Left renal cortex interstitium (tissue), 4 donors: ENCODE measurements at regions not wholly inside any gene's neighbourhood (a gene's known extent, or its start where the extent isn't known, plus 50 kb on each side); places are given as distances from the start of the nearest gene placed in this dataset.
A peak's percentile ranks its signal among the peaks of the same experiment; 100 is the strongest.
"Not testable (repeated sequence)": the region's sequence is repeated elsewhere in the genome, so short reads cannot be mapped to it uniquely, and the experiment has no call there.

Experiments
- DNase-seq, 4 donors: peaks; one replicate each; pipeline ENCODE4 v3.0.0-alpha.2; 2013; ENCODE audit warnings: low read depth in 4 of 4, low spot score in 2 of 4, missing footprints in 1 of 4

DNA sequence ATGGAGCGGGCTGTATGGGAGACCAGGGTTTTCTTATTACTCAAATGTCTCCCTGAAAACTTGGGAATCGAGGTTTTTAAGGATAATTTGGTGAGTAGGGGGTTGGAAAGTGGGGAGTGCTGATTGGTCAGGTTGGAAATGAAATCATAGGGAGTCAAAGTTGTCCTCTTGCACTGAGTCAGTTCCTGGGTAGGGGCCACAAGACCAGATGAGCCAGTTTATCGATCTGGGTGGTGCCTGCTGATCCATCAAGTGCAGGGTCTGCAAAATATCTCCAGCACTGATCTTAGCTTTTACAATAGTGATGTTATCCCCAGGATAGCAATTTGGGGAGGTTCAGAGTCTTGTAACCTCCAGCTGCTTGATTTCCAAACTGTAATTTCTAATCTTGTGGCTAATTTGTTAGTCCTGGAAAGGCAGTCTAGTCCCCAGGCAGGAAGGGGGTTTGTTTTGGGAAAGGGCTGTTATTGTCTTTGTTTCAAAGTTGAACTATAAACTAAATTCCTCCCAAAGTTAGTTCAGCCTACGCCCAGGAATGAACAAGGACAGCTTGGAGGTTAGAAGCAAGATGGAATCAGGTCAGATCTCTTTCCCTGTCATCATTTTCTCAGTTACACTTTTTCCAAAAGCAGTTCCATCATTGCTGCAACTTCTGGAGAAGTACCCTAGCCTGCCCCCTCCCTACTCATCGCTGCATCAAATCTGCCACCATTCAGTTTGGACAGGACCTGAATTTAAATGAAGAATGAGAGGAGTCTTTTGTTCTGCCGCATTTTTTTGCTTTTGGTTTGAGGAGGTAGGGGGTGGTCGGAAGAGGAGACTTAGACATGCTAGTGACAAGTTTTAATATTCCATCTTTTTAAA is 236.4 kb upstream of the GALNT17 start:
- not testable (repeated sequence) for DNase-seq

DNA sequence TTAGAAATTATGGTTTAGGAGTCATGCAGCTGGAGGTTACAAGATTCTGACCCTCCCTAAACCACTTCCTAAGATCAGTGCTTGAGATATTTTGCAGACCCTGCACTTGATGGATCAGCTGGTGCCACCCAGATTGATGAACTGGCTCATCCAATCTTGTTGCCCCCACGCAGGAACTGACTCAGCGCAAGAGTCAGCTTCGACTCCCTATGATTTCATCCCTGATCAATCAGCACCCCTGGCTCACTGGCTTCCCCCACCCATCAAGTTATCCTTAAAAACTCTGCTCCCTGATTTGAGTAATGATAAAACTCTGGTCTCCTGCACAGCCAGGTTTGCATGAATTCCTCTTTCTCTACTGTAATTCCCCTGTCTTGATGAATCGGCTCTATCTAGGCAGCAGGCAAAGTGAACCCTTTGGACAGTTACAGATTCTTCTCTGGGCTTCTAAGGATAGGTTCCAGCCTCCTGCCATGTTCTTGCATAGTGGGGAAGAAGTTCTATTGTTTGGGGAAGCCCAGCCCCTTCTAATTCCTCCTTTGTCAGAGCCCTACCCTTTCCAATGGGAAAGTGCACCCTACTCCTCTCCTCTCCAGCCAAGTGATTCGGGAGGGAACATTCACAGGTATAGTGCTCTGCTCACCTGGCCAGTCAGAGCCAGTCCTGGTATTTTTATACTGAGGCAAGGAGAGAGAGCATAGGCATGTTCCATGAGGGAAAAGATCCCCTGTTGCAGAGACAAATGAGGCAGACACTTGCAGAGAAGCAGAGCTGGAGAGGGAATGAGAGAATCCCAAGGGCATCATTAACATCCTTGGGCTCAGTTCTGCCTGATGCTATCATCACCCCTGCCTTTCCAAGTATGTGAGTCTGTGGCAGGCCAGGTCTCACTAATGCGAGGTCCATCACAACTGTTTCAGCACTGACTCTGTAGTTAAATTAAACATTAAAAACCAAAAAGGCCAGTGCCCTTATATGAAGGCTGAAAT is 224.4 kb upstream of the GALNT17 start:
- DNase-seq, result no peak

DNA sequence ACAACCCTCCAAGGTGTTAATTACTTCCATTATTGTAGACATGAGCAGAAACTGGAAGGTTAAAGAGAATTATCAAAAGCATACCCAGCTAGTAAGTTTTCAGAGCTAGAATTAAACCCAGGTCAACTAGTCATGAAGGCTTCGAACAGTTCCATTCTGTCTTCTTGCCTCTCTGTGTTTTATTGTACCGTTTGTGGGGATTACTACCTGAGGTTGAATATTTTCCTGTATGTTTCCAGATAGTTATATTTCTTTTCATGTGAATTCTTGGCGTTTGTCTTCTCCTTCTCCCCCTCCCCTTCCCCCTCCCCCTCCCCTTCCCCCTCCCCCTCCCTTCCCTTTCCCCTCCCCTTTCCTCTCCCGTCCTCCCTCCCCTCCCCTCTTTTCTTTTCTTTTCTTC is 218.0 kb upstream of the GALNT17 start:
- no peak for DNase-seq

DNA sequence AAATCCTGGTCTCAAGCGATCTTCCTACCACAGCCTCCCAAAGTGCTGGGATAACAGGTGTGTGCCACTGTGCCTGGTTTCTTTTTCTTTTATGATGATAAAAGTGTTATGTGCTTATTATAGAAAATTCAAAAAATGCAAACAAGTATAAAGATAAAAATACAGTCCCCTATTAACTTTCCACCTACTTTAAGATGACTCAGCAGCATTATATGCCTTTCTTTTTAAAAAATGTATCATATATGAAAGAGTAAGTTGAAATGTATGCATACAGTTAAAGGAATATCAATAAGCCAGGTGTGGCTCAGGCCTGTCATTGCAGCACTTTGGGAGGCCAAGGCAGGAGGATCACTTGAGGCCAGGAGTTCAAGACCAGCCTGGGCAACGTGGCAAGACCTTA is 216.9 kb upstream of the GALNT17 start:
- no peak for DNase-seq

DNA sequence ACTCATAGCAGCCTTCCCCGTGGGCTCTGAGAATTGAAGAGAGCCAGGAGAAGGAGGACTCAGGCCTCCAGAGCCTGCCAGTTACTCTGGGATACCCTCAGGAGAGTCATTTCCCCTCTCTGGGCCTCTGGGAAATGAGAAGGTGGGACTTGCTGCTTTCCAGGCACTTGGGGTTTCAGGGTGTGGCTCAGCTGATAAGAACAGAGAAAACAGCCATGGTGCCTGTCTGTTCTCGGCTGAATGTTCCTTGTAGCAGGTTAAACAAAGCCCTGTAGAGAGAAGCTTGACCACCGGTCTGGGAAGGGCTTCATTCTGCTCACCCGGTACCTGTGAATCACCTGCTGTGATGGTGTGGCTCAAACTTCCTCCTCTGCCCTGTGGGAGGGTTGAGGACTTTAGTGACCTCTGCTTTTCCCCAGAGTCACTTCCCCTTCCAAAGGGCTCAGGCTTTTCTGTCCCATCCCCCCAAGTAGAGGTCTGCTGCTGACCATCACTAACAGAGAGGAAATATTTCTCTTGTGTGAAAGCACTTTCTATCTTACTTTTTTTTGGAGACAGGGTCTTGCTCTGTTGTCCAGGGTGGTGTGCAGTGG is 212.4 kb upstream of the GALNT17 start:
- no peak for DNase-seq

DNA sequence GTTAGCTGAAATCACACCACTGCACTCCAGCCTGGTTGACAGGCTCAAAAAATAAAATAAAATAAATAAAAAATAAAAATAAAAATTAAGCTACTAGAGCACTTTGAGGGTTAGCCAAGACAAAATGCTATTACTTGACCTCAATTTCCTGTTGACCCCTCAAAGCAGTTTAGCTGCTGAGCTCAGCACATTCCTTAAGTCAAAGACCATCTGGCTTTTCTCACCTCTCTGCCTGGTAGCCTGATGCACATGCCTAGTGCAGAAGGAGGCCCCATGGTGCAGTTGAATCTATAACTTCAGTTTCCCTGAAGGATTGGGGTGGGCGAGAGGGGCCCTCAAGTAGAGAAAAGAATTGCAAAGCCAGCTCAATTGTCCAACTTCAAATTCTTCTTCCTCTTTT is 211.1 kb upstream of the GALNT17 start:
- peak; percentile 23 to 68 (median 52) for DNase-seq

DNA sequence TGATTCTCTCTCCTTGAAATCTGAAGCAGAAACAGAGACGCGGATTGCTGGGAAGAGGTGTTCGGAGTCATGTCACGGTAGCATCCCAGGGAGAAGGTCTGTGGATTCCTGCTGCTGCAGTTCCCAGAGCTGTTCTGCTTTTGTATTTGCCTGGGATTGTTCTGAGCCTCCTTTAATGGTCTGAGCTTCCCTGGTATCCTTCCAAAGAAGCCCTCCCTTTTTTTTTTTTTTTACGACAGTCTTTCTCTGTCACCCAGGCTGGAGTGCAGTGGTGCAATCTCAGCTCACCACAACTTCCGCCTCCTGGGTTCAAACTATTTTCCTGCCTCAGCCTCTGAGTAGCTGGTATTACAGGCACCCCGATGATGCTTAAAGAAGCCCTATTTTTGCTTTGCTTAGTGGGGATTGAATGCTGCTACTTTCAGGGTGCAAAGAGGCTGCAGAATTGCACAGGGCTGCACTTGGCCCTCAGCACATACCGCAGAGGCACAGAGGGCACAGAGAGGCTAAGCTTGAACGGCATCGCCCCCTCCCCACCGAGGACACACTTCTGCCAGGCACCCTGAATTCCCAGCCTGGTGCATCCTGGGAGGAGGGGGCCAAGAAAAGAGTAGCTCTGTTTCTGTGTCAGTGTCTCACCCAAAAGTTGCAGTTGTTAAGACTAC is 208.6 kb upstream of the GALNT17 start:
- no peak for DNase-seq

DNA sequence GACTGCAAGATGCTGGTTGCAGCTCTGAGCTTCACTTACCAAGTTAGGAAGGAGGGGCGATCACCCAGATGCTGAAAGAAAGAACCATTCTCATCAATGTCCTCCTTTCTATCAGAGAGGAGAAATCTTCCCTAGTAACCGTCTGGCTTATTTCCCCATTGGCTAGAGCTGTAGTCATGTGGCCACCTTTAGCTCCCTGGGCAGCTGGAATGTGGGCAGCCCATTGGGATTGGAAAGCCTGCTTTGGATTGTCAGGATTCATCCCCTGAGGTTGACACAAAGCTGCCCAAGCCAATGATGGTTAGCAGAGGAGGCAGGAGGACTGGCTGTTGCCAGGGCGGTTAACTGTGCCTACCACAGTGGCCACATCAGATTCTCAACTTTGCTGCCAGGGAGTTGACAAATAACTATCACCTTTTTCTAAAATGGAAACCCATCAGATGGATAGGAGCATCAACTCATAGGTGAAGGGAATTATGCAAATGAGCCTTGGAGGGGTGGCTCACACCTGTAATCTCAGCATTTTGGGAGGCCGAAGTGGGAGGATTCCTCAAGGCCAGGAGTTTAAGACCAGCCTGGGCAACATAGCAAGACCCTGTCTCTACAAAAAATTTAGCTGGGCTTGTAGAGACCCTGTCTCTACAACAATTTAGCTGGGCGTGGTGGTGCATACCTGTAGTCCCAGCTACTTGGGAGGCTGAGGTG is 206.4 kb upstream of the GALNT17 start:
- DNase-seq, result no peak

DNA sequence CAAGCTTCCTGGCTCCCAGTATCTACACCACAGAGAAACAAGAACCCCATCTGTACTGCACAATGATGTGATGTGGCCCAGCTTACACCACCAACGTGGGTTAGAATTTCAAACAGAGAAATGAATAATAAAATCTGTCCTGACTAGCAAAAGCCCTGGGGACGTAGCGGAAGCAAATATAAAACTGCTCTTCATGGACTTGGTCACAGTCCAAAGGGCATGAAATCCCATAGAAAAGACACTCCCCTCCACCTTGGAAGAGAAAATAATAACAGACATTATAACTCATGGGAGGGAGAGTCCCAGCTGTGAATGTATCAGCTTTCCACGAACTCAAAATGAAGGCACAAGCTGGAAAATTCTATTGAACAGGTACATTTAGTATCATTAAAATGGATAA is 205.3 kb upstream of the GALNT17 start:
- peak in 2 of 4 donors; percentile 29 to 38 for DNase-seq

DNA sequence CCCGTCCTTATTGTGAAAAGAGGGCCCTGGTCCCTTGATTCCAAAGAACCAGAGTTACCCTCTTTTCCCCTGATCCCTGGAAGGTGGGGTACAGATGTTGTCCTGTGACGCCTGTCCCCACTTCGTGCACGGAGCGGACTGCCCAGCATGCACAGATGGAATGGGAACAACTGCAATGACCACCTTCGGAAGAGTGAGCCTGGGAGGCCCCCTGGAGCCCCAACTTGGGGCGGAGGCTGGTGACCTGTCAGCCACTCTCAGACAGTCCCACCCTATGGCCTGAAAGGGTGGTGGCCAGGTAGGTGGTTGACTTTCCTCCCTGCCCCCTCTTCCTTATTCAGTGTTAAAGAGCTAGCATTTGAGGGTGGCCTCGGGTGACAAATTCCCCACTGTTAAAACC is 196.6 kb upstream of the GALNT17 start:
- DNase-seq, result no peak

DNA sequence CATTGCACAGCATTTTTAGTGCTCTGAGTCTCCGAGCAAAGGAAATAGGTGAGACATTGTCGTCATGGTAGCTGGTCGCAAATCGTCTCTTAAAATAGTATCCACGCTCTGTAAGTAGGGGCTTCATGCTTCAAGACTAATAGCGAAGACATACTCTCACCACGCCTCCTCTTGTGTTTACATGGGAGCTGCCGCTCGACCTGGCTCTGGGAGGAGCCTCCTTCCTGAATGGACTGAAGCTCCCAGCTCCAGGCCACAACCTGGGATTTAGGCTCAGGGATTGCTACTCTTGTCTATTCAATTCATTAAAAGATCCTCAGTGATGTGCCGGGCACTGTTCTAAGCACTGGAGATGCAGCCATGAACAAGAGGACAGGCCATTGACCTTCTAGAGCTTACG is 196.1 kb upstream of the GALNT17 start:
- DNase-seq, result no peak

DNA sequence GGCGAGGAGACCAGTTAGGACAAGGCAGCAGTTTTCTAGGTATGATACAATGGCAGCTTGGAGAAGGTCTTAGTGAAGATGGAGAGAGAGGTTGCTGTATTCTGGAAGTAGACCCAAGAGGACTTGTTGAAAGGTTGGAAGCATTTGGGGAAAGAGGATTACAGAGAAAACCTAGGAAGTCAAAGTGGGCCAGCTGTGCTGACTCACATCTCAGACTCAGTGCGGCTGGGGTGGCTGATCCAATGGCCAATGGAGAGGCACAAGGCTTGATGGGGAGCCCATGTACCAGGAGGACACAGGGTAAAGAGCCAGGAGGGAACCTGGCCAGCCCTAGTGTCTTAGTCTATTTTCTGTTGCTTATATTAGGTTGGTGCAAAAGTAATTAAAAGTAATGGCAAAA is 194.5 kb upstream of the GALNT17 start:
- no peak for DNase-seq

DNA sequence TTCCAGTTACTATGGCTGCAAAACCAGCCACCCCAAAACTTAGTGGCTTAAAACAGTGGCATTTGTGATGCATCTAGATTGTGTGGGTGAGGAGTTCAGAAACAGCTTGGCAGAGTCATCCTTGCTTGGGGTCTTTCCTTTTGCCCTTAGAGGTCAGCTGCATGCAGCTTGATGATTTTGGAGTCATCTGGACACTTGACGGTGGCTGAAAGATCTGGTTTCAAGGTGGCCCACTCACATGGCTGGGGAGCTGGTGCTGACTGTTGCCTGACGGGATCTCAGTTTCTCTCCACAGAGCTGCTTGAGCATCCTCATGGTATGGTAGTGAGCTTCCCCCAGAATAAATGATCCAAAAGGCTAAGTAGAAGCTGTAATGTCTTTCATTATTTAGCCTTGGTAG is 191.3 kb upstream of the GALNT17 start:
- DNase-seq, result no peak

DNA sequence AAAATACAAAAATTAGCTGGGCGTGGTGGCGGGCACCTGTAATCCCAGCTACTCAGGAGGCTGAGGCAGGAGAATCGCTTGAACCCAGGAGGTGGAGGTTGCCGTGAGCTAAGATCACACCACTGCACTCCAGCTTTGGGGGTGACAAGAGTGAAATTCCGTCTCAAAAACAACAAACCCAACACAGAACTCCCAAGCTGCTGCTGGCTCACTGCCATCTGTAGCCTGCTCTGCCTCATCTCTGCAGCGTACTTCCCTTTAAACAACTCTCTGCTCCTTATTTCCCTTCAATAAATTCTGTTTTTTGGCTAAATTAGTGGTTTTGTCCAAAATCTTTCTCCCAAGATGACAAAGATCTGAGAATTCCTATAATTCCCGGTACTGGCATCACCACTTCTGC is 189.2 kb upstream of the GALNT17 start:
- no peak for DNase-seq

DNA sequence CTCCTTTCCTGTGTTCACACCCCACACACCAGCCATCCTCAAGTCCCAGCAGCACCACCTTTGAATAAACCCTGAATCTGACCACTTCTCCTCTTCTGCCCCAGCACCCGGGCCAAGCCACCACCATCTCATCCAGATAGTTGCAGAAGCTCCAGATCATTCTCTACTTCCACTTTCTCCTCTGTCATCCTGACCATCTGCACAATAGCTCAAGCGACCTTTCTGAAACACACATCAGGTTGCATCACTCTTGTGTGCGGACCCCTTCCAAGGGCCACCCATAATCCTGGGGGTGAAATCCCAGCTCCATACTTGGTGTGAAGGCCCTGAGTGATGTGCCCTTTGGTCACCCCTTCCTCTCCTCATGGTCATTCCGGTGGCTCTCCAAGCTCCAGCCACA is 187.4 kb upstream of the GALNT17 start:
- DNase-seq, result no peak

DNA sequence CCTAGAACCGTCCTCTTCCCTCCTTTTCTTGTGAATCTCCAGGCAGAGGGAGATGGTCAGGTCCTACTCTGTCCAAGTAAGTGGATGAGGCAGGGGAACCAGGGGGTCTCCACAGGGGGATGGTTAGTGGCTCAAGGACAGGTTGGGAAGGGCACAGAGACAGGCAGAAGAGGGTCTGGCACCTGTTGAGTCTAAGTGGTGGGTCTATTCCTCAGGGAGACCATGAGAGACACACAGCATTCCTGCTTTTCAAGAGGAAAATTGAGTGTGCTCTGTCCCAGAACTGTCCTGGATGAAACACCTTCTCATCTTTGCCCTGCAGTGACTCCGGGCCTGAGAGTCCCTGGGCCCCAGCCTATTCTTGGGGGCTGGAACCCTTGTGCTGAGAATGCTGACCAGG is 184.8 kb upstream of the GALNT17 start:
- DNase-seq, result no peak

DNA sequence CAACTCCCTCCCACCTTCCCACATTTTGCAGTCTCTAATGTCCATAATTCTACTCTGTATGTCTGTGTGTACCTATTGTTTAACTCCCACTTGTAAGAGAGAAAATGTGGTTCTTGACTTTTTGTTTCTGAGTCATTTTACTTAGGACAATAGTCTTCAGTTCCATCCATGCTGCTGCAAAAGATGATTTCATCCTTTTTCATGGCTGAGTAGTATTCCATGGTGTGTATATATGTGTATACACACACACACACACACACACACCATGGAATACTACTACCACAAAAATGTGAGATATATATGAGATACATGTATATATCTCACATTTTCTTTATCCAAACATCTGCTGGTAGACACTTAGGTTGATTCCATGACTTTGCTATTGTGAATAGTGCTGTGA is 182.1 kb upstream of the GALNT17 start:
- DNase-seq, result no peak

DNA sequence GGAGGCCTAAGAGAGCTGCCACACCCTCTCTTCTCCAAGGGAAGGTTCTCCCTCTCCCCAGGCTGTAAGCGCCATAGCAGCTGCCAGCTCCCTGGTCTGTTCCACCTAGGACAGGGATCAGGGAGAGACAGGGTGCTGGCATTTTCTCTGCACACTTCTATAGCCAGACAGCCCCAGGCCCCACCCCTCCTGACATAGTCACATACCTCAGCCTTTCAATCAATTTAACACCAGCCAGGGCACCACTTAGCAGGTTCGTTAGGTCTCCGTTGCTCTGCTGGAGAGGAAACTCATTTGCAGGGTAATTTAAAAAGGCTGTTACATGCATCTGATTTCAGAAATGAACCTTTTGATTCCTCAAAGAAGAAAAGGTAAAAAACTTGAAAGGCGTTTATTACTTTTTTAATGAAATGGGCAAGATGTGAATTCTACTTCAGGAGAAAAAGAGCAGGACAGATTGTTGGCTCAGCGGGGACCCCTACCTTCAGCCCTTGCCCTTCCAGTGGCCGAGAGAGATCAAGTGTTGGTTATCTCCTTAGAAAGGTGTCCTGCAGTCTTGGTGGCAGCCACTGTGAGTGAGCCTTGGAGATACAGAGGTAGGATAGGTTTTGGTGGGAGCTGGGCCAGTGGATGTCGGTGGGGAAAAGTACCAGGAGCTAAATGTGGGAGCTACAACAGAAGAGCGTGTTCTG is 180.5 kb upstream of the GALNT17 start:
- no peak for DNase-seq

DNA sequence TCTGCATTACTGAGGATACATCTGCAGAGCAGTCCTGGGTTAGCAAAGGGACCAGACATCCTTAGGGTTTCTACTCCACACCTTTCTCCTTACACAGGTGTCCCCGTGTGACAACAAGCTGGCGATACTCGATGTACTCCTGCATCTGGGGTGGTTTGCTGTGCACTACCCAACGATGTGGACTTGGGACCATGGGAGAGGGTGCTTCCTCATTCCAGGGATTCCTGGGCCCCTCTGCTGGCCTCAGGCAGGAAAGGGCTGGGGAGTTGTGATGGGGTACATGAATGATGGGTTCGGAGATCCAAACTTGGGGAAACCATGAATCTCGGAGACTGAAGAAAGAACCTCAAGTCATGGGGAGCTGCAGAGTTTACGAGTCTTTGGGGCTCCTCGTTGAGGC is 179.6 kb upstream of the GALNT17 start:
- no peak for DNase-seq
